DND-41 (cell line): ENCODE measurements at regions not wholly inside any gene's neighbourhood (a gene's known extent, or its start where the extent isn't known, plus 50 kb on each side); places are given as distances from the start of the nearest gene placed in this dataset.
"Not testable (repeated sequence)": the region's sequence is repeated elsewhere in the genome, so short reads cannot be mapped to it uniquely, and the experiment has no call there.

ENCODE experiments used
- ATAC-seq: fragments of 200-7000 bp; cut with Tn5 transposase; 3 replicates; pipeline ENCODE4 v1.9.1; 2021; ENCODE audit warnings: low read depth; ENCODE audit not compliant: insufficient read depth
- DNase-seq: peaks from one replicate; pipeline ENCODE4 v3.0.0-alpha.2; 2020
- H2AFZ ChIP-seq: 2 replicates; pipeline ENCODE4 v1.6.0; 2012; ENCODE audit warnings: low read depth, low read length
- H3K27ac ChIP-seq: 2 replicates; pipeline ENCODE4 v1.5.1; 2012; ENCODE audit warnings: low read length, inconsistent platforms
- H3K27me3 ChIP-seq: fragments of 200-600 bp; sonication (generic); 2 replicates; pipeline ENCODE4 v1.6.0; 2012; ENCODE audit warnings: low read length, mild to moderate bottlenecking, inconsistent platforms; ENCODE audit not compliant: insufficient read depth, poor library complexity
- H3K36me3 ChIP-seq: 2 replicates; pipeline ENCODE4 v1.5.1; 2012; ENCODE audit warnings: low read length, inconsistent platforms; ENCODE audit not compliant: insufficient read depth
- H3K4me1 ChIP-seq: 2 replicates; pipeline ENCODE4 v1.5.1; 2012; ENCODE audit warnings: mild to moderate bottlenecking, low read length; ENCODE audit not compliant: insufficient read depth
- H3K4me2 ChIP-seq: 2 replicates; pipeline ENCODE4 v1.6.0; 2012; ENCODE audit warnings: mild to moderate bottlenecking, moderate library complexity, low read length, inconsistent platforms; ENCODE audit not compliant: insufficient read depth
- H3K4me3 ChIP-seq, 2 experiments: fragments of 200-600 bp in 1 of 2; shearing (Covaris generic) in 1 of 2; 2 replicates each; pipeline ENCODE4 v1.5.1; 2012 to 2016; ENCODE audit warnings: inconsistent platforms in 2 of 2, low read length in 2 of 2, mild to moderate bottlenecking in 2 of 2, low read depth in 1 of 2, moderate library complexity in 1 of 2
- H3K79me2 ChIP-seq: 2 replicates; pipeline ENCODE4 v1.6.0; 2012; ENCODE audit warnings: low read length, inconsistent platforms; ENCODE audit not compliant: insufficient read depth
- H3K9ac ChIP-seq: 2 replicates; pipeline ENCODE4 v1.6.0; 2012; ENCODE audit warnings: low read depth, mild to moderate bottlenecking, inconsistent platforms, low read length, moderate library complexity
- H3K9me3 ChIP-seq: 2 replicates; pipeline ENCODE4 v1.5.1; 2012; ENCODE audit warnings: low read length, moderate library complexity, mild to moderate bottlenecking, inconsistent platforms; ENCODE audit not compliant: insufficient read depth, severe bottlenecking
- H4K20me1 ChIP-seq: 2 replicates; pipeline ENCODE4 v1.6.0; 2012; ENCODE audit warnings: low read length; ENCODE audit not compliant: insufficient read depth
- EZH2 ChIP-seq: IDR thresholded peaks from 3 replicates; pipeline ENCODE4 v1.6.1; 2012; ENCODE audit warnings: borderline replicate concordance, low read depth, mild to moderate bottlenecking, moderate library complexity, low read length, inconsistent platforms; ENCODE audit not compliant: severe bottlenecking
- TF ChIP-seq, protein P1 (sequence below): IDR thresholded peaks from 2 replicates; pipeline ENCODE4 v1.5.1; 2012; ENCODE audit warnings: borderline replicate concordance, low read length, moderate library complexity, mild to moderate bottlenecking; ENCODE audit not compliant: poor library complexity, severe bottlenecking; ENCODE audit errors: extremely low read depth

DNA sequence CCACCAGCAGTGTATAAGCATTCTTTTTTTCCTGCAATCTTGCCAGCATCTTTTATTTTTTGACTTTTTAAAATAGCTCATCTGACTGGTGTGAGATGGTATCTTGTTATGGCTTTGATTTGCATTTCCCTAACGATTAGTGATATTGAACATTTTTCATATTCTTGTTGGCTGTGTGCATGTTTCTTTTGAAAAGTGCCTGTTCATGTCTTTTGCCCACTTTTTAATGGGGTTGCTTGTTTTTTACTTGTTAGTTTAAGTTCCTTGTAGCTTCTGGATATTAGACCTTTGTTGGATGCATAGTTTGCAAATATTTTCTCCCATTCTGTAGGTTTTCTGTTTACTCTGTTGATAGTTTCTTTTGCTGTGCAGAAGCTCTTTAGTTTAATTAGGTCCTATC is 116.6 kb downstream of the URB2 start:
- not testable (repeated sequence) for H3K9ac ChIP-seq, DNase-seq, H3K27me3 ChIP-seq, H3K4me3 ChIP-seq, H3K4me2 ChIP-seq, H3K4me1 ChIP-seq, ATAC-seq, H3K36me3 ChIP-seq, H3K27ac ChIP-seq, H3K79me2 ChIP-seq, H2AFZ ChIP-seq, H4K20me1 ChIP-seq
- peaks cover 29% of the 10 kb centered on the region for H3K9me3 ChIP-seq

DNA sequence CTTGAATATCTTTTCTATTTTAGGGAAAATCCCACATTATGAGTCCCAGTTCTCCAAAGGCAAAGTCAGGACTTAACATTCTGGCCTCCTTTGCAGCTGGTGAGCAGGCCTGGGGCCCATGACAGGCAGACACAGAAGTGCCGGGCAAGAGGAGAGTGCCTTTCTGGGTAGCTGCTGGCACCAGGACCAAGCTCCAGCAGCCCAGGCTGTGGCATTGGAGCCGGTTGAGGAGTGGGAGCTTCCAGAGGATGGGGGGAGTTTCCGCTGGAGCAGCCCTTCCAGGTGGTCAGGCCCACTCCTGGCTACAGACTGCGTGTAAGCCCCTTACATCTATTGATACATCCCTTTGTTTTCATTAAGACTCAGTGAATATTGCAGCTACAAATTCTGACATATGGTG is 123.9 kb downstream of the URB2 start:
- H3K27me3 ChIP-seq: no peaks in the 10 kb centered on the region
- TF ChIP-seq, protein P1, sequence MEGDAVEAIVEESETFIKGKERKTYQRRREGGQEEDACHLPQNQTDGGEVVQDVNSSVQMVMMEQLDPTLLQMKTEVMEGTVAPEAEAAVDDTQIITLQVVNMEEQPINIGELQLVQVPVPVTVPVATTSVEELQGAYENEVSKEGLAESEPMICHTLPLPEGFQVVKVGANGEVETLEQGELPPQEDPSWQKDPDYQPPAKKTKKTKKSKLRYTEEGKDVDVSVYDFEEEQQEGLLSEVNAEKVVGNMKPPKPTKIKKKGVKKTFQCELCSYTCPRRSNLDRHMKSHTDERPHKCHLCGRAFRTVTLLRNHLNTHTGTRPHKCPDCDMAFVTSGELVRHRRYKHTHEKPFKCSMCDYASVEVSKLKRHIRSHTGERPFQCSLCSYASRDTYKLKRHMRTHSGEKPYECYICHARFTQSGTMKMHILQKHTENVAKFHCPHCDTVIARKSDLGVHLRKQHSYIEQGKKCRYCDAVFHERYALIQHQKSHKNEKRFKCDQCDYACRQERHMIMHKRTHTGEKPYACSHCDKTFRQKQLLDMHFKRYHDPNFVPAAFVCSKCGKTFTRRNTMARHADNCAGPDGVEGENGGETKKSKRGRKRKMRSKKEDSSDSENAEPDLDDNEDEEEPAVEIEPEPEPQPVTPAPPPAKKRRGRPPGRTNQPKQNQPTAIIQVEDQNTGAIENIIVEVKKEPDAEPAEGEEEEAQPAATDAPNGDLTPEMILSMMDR: no peak
- no peak for TF ChIP-seq EZH2
- no peak overlapping the region for H3K27ac ChIP-seq
- H3K9me3 ChIP-seq: peaks cover 3% of the 10 kb centered on the region
- H3K79me2 ChIP-seq: no peaks in the 10 kb centered on the region
- H3K4me2 ChIP-seq: no peak overlapping the region
- no peak for ATAC-seq
- no peak overlapping the region for H3K9ac ChIP-seq
- H3K36me3 ChIP-seq: no peaks in the 10 kb centered on the region
- no peak overlapping the region for H3K4me3 ChIP-seq
- no peak overlapping the region for H2AFZ ChIP-seq
- peaks cover 22% of the 10 kb centered on the region for H3K4me1 ChIP-seq
- no peak for DNase-seq
- H4K20me1 ChIP-seq: no peaks in the 10 kb centered on the region

DNA sequence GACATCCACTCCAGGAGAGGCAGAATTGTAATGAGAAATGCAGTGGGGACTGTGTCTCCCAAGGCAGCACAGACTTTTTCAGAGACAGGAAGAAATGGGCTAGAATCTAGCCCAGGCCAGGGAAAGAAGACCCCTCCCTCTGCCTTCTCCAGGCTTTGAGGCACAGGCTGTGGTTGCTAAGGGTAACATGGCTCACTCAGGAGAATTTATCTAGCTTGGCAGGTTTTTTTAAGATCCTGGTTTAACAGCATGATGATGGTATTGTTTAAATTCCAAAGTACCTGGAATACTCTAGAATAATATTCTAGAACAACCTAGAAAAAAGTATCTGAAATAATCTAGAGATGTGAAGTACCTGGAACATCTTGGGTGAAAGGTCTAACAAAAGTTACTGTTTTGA is 125.6 kb downstream of the URB2 start:
- Histone ChIP-seq H3K79me2 (no peaks in the 10 kb centered on the region), H4K20me1 (no peaks in the 10 kb centered on the region), H3K9me3 (peaks cover 2% of the 10 kb centered on the region), H3K4me1 (peaks cover 22% of the 10 kb centered on the region), H3K27me3 (no peaks in the 10 kb centered on the region), H3K9ac (no peak overlapping the region), H3K36me3 (no peaks in the 10 kb centered on the region), H3K27ac (no peak overlapping the region), H3K4me2 (no peak overlapping the region), H2AFZ (0 out of 2 replicates have a peak overlapping the region, but pooled peaks have one; percentile 41), H3K4me3 (no peak overlapping the region)
- DNase-seq (peak; percentile 13), ATAC-seq (peak; percentile 49; the same call in 2 of the 3 replicates)
- TF ChIP-seq, protein P1: no peak
- TF ChIP-seq EZH2: no peak

DNA sequence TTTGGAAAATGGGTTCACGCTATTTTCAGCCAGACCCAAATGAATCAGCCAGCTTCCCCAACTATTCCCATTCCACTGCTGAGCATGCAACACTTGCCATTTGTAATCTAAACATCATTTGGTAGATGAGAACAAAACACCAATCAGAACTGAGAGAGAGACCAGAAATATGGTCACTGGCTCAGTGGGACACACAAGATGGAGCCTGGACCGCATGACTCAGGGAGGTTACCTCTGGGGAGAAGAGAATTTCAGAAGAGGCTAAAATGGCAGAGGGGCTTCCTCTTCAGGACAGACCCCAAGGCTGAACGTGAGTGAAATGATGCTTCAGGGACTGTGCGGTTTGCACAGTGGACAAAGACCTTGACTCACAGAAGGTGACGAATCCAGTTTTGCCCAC is 126.6 kb downstream of the URB2 start:
- no peaks in the 10 kb centered on the region for H3K79me2 ChIP-seq
- peaks cover 22% of the 10 kb centered on the region for H3K4me1 ChIP-seq
- DNase-seq: no peak
- H3K4me2 ChIP-seq: no peak overlapping the region
- no peaks in the 10 kb centered on the region for H4K20me1 ChIP-seq
- no peaks in the 10 kb centered on the region for H3K9me3 ChIP-seq
- no peak for ATAC-seq
- TF ChIP-seq EZH2: no peak
- TF ChIP-seq, protein P1: no peak
- no peak overlapping the region for H2AFZ ChIP-seq
- no peaks in the 10 kb centered on the region for H3K36me3 ChIP-seq
- no peak overlapping the region for H3K4me3 ChIP-seq
- no peak overlapping the region for H3K27ac ChIP-seq
- no peaks in the 10 kb centered on the region for H3K27me3 ChIP-seq
- no peak overlapping the region for H3K9ac ChIP-seq
